Activated CD8-positive, alpha-beta memory T cell treated with anti-CD3 and anti-CD28 coated beads, Interleukin-2, amount 50 U/mL, for 4 hours (primary cell): ENCODE measurements at regions not wholly inside any gene's neighbourhood (a gene's known extent, or its start where the extent isn't known, plus 50 kb on each side); places are given as distances from the start of the nearest gene placed in this dataset.
"Not testable (repeated sequence)": the region's sequence is repeated elsewhere in the genome, so short reads cannot be mapped to it uniquely, and the experiment has no call there.

ENCODE experiments used
- DNase-seq: peaks from one replicate; pipeline ENCODE4 v3.0.0-alpha.2; 2020

GRCh38 chr10:11403646-11404045 is 207.8 kb downstream of the USP6NL start:
- DNase-seq, result not testable (repeated sequence)

DNA sequence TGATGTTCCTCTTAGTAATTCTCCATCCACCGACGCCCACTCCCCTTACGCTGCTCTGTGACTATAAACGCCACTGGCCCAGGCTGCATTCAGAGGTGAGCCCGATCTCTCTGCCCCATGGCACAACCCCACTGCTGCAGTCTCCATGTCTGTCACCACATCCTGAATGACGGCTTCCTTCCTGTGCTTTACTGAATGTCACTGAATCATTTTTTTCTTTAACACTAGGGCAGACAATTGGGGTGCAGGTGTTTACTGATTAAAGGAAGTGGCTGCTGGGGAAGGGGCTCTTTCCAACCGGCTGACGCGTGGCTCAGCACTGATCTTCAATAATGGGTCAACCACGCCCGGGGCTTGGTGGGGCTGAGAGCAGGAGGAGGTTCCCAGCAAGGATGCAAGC is 208.3 kb downstream of the USP6NL start:
- peak; percentile 65 for DNase-seq

DNA sequence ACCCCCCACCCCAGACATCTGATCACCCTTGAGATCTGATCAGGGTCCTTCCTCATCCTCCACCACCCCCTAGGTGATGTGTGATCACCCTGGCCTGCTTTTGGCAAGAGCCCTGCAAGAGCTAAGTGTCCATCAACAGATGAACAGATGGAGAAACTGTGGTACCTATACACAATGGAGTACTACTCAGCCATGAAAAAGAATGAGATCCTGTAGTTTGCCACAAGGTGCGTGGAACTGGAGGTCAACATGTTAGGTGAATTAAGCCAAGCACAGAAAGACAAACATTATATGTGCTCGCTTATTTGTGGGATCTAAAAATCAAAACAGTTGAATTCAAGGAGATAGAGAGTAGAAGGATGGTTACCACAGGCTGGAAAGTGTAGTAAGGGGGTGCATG is 209.1 kb downstream of the USP6NL start:
- no peak for DNase-seq

DNA sequence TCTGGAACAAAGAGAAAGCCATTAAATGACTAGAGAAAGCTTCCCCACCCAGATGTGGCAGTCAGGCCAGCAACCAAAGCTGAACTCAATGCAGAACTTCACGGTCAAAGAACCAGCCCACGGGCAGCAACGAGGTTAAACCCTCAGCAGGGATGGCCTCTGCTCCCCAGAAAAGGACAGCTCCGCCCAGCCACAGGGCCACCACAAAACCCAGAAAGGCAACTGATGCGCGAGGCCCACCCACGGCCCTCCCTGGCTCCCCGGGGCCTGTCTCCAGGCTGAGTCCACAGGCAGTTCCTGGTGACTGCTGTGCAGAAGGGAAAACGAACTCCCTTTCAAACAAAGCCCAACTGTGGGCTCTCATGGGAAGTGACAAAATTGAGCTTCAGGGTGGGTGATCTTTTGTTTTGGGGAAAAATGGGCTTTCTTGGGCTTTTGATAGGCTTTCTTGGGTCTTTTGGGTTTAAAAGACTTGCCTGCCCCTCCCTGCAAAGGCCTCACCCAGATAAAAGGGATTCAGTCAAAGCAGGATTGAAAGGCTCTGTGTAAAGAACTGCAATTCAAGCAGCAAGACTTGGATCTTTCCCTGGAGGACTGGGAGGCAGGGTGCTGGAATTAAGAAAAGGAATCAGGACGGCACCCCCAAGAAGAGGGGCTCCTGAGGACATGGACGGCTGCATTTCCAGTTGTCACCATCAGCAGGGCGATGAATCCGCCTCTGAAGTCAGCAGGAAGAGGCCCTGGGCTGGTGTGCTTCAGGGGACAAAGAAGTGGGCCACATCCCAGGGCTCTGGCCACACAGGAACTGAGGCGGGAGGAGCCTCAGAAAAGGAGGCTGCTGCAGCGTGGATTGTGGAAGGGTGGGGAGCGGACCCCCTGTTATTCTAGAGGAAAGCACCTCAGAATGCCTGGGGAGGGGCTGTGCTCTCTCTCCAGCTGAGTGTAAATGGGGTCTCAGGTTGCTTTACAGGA is 209.9 kb downstream of the USP6NL start:
- DNase-seq, result no peak

GRCh38 chr10:11397980-11398580 is 213.4 kb downstream of the USP6NL start:
- DNase-seq, result no peak

- DNase-seq, result no peak
Measured at GRCh38 chr10:11397077-11397965, 214.1 kb downstream of the USP6NL start.

GRCh38 chr10:11396311-11396955 is 215.0 kb downstream of the USP6NL start:
- DNase-seq, result no peak

DNA sequence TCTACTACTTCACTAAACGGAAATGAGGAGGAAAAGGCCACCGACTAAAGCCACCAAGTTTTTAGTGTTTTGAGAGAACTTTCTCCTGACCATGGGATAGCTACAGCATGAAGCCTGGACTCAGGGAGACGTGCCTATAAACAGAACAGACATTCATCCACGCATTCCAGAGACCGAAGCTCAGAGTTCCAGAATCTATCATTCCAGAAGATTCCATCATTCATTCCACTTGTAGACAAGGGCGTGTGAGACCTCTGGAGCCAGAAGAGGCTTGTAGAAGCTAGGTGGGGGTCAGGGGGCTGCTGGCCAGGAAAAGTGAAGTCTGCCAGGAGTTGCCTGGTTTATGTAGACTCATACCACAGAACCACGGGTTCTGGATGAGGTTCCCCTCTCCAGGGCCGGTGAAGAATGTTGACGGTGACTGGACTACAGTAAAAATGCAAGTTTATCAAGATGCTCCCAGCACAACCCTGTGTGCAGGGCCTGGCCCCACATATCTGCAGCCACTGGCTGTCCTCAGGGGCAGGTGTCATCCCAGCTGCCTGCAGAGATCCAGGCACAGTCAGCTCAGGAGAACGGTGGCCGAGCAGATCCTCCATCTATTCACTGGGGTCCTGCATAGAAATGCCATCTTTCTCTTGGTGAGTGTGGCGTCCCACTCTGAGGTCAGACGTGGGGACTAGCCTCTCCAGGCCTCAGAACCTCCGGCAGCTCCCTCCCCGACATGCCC is 215.7 kb downstream of the USP6NL start:
- DNase-seq, result no peak

DNA sequence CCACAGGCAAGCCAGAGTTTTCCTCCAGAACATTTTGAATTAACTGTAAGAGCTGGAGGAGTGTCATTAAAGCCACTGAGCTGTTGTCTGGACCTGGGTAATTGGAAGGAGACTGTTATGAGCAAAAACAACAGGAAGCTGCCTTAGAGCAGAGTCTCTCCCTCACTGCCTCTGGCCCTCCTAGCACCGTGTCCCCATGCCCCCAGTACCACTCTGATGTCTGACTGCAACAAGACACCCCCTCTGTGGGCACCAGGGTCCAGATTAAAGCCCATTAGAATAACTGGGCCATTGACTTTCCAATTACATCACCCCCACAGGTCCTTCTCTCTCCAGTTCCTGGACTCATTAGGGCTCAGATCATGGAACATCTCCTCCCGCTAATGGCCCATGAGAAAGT is 216.3 kb downstream of the USP6NL start:
- DNase-seq, result no peak

- DNase-seq, result no peak
Measured at GRCh38 chr10:11393858-11394257, 217.6 kb downstream of the USP6NL start.

GRCh38 chr10:11392776-11393175 is 218.7 kb downstream of the USP6NL start:
- DNase-seq, result no peak

GRCh38 chr10:11388996-11389395 is 222.5 kb downstream of the USP6NL start:
- no peak for DNase-seq

DNA sequence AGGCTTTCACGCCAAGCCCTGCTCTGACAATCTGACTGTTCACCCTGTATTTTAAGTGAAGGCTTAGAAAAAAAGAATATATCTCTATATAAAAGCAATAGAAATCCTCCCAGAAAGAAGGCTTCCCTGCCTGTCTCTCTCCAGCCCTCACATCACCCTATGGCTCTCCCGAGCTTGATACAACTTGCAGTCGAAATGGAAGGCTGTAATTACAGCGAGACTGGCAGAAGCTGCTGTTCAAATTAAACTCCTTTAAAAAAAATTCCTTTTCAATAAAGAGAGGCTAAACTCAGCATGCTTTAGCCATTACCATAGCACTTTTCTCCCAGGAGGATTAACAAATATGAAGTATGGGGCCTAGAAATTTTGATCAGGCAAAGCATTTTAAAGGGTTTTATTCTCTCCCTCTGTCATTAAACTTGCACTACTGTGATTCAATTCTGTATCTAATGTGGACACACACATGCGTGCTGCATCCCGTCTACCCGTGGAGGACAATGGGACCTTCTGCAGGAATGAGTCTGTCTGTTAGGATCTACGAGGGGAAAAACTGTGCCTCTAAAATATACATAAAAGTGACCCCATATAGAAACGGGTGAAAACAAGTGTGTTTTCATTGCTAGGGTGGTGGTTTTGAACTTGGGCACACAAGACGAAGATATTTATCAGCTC is 223.8 kb downstream of the USP6NL start:
- DNase-seq, result no peak

DNA sequence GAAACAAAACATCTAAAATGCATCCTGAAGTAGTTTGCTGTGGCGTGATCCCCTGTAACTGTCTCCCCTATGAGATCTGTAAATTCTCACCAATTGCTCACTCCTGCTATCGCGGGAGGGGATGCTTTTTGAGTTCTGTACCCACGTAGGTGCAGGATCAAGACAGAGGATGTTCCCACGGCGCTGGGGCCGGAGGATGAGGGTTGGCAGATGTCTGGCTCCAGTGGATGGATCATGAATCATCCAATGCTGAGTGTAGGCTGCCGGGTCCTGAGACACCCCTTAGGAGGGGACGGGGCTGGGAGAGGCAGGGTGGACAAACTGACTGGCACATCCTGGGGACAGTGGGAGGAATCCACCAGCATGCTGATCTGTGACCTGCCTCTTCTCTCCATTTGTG is 224.4 kb downstream of the USP6NL start:
- no peak for DNase-seq
